ENCODE measurements at regions not wholly inside any gene's neighbourhood (a gene's known extent, or its start where the extent isn't known, plus 50 kb on each side); places are given as distances from the start of the nearest gene placed in this dataset.

DNA sequence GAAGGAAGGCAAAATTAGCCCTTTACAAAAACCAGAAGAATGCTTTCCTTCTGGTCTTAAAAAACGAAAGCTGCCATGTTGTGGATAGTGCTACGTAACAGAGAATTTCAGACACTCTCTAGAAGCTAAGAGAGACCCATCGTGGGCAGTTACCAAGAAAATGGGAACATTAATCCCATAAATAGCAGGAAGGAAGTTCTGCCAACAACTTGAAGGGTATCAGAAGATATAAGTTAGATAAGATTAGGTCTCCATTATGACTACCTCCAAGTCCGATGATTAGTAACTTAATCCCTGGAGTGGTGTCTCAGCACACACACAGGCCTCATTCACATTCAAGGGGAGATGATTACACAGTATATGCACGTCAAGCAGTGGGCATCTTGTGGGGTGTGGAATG lies 115.7 kb upstream of the TRPC4 start:
- ATAC-seq (ENCODE audit: low FRiP score) (no peak), DNase-seq (ENCODE audit: low spot score) (no peak)
- TF ChIP-seq, protein P1, sequence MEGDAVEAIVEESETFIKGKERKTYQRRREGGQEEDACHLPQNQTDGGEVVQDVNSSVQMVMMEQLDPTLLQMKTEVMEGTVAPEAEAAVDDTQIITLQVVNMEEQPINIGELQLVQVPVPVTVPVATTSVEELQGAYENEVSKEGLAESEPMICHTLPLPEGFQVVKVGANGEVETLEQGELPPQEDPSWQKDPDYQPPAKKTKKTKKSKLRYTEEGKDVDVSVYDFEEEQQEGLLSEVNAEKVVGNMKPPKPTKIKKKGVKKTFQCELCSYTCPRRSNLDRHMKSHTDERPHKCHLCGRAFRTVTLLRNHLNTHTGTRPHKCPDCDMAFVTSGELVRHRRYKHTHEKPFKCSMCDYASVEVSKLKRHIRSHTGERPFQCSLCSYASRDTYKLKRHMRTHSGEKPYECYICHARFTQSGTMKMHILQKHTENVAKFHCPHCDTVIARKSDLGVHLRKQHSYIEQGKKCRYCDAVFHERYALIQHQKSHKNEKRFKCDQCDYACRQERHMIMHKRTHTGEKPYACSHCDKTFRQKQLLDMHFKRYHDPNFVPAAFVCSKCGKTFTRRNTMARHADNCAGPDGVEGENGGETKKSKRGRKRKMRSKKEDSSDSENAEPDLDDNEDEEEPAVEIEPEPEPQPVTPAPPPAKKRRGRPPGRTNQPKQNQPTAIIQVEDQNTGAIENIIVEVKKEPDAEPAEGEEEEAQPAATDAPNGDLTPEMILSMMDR (IDR thresholded peaks at IDR 0.05), result no peak

DNA sequence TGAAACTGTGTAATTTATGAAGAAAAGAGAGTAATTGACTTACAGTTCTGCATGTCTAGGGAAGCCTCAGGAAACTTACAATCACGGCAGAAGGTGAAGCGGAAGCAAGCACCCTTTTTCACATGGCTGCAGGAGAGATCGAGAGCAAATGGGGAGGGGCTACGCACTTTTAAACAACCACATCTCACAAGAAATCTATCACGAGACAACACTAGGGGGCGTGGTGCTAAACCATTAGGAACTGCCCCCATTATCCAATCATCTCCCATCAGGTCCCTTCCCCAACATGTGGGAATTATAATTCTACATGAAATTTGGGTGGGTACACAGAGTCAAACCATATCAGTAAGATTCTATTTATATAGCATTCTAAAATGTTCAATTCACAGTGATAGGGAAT lies 114.8 kb upstream of the TRPC4 start:
- DNase-seq (ENCODE audit: low spot score), result no peak
- TF ChIP-seq, protein P1 (IDR thresholded peaks at IDR 0.05), result no peak
- ATAC-seq (ENCODE audit: low FRiP score), result no peak

DNA sequence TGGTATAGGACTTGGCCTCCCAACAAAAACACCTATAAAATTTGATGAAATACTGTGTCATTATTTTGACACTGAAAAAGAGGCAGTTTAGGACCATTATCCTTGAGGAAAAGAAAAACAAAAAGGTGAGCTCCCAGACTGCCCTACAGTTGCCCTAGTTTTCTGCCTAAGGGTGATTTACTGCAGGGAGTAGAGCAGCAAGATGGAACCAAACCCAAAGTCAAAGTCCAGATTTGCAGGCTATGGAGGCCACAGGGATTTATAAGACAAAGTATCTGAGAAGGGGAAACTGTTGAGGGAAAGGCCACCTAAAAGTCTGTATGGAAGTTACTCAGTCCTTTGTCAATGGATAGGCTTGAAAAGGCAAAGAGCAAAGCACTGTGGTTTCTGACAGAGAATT lies 112.4 kb upstream of the TRPC4 start:
- no peak for ATAC-seq (ENCODE audit: low FRiP score)
- TF ChIP-seq, protein P1 (IDR thresholded peaks at IDR 0.05), result no peak
- no peak for DNase-seq (ENCODE audit: low spot score)

DNA sequence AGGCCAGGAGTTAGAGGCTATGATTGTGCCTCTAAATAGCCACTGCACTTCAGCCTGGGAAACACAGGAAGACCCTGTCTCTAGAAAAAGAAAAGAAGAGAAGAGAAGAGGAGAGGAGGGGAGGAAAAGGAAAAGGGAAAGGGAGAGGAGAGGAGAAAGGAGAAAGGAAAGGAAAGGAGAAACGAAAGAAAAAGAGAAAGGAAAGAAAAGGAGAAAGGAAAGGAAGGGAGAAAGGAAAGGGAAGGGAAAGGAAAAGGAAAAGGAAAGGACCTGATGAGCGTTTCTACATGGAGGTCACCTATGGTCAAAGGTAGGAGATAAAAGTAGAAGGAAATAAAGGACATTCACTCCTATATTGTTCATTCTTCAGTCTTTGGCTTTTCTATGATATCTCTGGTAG lies 109.1 kb upstream of the TRPC4 start:
- no peak for ATAC-seq (ENCODE audit: low FRiP score)
- TF ChIP-seq, protein P1 (IDR thresholded peaks at IDR 0.05), result no peak
- DNase-seq (ENCODE audit: low spot score), result no peak

DNA sequence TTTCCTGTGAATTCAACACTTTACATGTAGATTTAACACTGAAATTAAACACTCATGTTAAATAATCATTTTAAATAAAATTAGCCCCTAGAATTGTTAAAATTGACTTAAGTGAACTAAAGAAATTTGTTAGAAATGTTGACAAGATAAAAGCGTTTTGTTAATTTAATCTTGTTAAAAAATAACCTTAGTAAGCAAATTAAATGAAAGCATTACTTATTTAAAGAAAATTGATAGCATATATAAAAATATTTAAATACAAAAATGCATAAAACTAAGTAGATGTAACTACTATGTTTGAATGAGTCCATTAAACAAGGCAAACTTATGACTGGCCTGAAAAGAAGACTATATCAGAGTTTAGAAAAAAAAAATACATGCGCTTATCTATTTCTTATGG lies 99.0 kb upstream of the TRPC4 start:
- TF ChIP-seq, protein P1 (IDR thresholded peaks at IDR 0.05), result no peak
- no peak for ATAC-seq (ENCODE audit: low FRiP score)
- no peak for DNase-seq (ENCODE audit: low spot score)

DNA sequence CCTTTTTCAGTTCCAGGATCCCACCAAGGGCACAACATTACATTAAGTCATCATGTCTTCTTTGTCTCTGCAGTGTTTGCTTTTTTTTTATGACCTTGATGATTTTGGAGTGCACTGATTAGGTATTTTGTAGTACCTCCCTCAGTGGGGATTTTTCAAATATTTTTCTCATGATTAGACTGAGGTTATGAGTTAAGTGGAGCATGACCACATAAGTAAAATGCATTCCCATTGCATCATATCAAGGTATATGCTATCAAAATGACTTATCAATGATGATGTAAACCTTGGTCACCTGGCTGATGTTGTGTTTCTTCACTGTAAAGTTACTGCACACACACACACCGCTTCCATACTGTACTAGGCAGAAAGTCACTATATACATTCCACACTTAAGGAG lies 96.7 kb upstream of the TRPC4 start:
- ATAC-seq (ENCODE audit: low FRiP score) (no peak), DNase-seq (ENCODE audit: low spot score) (no peak)
- TF ChIP-seq, protein P1 (IDR thresholded peaks at IDR 0.05), result no peak

DNA sequence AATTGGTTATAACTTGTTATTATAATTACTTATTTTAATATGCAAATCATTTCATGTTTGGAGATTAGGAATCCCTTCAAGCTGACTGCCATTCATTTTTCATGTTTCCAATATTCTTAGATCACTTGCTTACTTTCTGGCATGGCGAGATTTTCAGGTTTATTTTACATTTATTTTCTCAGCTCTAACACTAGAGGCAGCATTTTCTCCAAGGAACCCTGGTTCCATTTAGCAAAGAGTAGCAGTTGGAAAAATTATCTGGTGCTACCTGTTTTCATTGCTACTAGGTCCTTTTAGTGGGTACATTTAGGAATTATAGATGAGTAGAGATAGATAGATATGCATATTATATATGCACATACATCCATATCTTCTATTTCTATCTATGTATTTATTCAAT lies 90.9 kb upstream of the TRPC4 start:
- no peak for DNase-seq (ENCODE audit: low spot score)
- ATAC-seq (ENCODE audit: low FRiP score), result no peak
- TF ChIP-seq, protein P1 (IDR thresholded peaks at IDR 0.05), result no peak
